IMR-90 (cell line): ENCODE measurements at regions not wholly inside any gene's neighbourhood (a gene's known extent, or its start where the extent isn't known, plus 50 kb on each side); places are given as distances from the start of the nearest gene placed in this dataset.

Experiments
- CTCF ChIP-seq: conservative IDR thresholded peaks from 2 replicates; pipeline ENCODE4 v1.5.1; 2012; ENCODE audit warnings: mild to moderate bottlenecking, low read depth, low read length, improper control_type of control experiment
- RCOR1 ChIP-seq: IDR thresholded peaks from 2 replicates; pipeline ENCODE4 v1.6.1; 2012; ENCODE audit warnings: mild to moderate bottlenecking, low read length, improper control_type of control experiment; ENCODE audit not compliant: insufficient replicate concordance

- TF ChIP-seq CTCF (no peak), RCOR1 (no peak)
These were observed 202.1 kb upstream of the MYL2 start for GRCh38 chr12:111122458-111122878.
